Central memory CD8-positive, alpha-beta T cell (primary cell): ENCODE measurements at regions not wholly inside any gene's neighbourhood (a gene's known extent, or its start where the extent isn't known, plus 50 kb on each side); places are given as distances from the start of the nearest gene placed in this dataset.

Source experiments
- ATAC-seq: fragments of 150-1000 bp; cut with Tn5 transposase; replicated peaks from 2 replicates; pipeline ENCODE4 v1.10.0; 2022; ENCODE audit warnings: mild to moderate bottlenecking, moderate FRiP score, moderate number of reproducible peaks; ENCODE audit not compliant: poor library complexity, severe bottlenecking; ENCODE audit errors: extremely low read depth
- DNase-seq, 2 donors: peaks; one replicate each; pipeline ENCODE4 v3.0.0; 2021; ENCODE audit warnings: low spot score in 2 of 2
- H3K27ac Mint-ChIP-seq: one replicate; pipeline ENCODE4 v1.8.0; 2022; ENCODE audit warnings: low read depth, mild to moderate bottlenecking, moderate library complexity, mixed read lengths
- H3K27me3 Mint-ChIP-seq: one replicate; pipeline ENCODE4 v1.8.0; 2022; ENCODE audit warnings: mixed read lengths
- H3K36me3 Mint-ChIP-seq: one replicate; pipeline ENCODE4 v1.8.0; 2022; ENCODE audit warnings: mild to moderate bottlenecking, moderate library complexity, mixed read lengths; ENCODE audit not compliant: insufficient read depth
- H3K4me1 Mint-ChIP-seq: one replicate; pipeline ENCODE4 v1.8.0; 2022; ENCODE audit warnings: mixed read lengths
- H3K4me3 Mint-ChIP-seq: one replicate; pipeline ENCODE4 v1.8.0; 2022; ENCODE audit warnings: mild to moderate bottlenecking, moderate library complexity, mixed read lengths
- H3K9me3 Mint-ChIP-seq: one replicate; pipeline ENCODE4 v1.8.0; 2022; ENCODE audit warnings: mixed read lengths

- Mint-ChIP-seq H3K27ac (no peak overlapping the region), H3K36me3 (no peaks in the 10 kb centered on the region), H3K4me3 (no peak overlapping the region), H3K4me1 (no peaks in the 10 kb centered on the region), H3K27me3 (no peaks in the 10 kb centered on the region), H3K9me3 (peaks cover 1% of the 10 kb centered on the region)
- DNase-seq, result no peak
- ATAC-seq, result no peak
Measured at GRCh38 chr18:77996737-77997136, 747.1 kb downstream of the GALR1 start.

- Mint-ChIP-seq H3K36me3 (no peaks in the 10 kb centered on the region), H3K4me1 (no peaks in the 10 kb centered on the region), H3K27me3 (peaks cover 23% of the 10 kb centered on the region), H3K9me3 (peaks cover 5% of the 10 kb centered on the region), H3K4me3 (no peak overlapping the region), H3K27ac (no peak overlapping the region)
- DNase-seq, result no peak
- no peak for ATAC-seq
Measured at GRCh38 chr18:78001811-78002210, 752.2 kb downstream of the GALR1 start.

- Mint-ChIP-seq H3K9me3 (peaks cover 16% of the 10 kb centered on the region), H3K36me3 (peaks cover 1% of the 10 kb centered on the region), H3K27me3 (peaks cover 25% of the 10 kb centered on the region), H3K4me1 (no peaks in the 10 kb centered on the region), H3K4me3 (no peak overlapping the region), H3K27ac (no peak overlapping the region)
- no peak for DNase-seq
- ATAC-seq, result no peak
Measured at GRCh38 chr18:78006006-78006773, 756.5 kb downstream of the GALR1 start.

GRCh38 chr18:78006774-78007260 is 757.2 kb downstream of the GALR1 start:
- no peak overlapping the region for H3K27ac Mint-ChIP-seq
- H3K36me3 Mint-ChIP-seq, result peaks cover 1% of the 10 kb centered on the region
- H3K27me3 Mint-ChIP-seq, result peaks cover 25% of the 10 kb centered on the region
- H3K4me1 Mint-ChIP-seq, result no peaks in the 10 kb centered on the region
- H3K9me3 Mint-ChIP-seq, result peaks cover 14% of the 10 kb centered on the region
- ATAC-seq, result no peak
- no peak overlapping the region for H3K4me3 Mint-ChIP-seq
- no peak for DNase-seq

GRCh38 chr18:78010363-78010762 is 760.7 kb downstream of the GALR1 start:
- H3K27me3 Mint-ChIP-seq, result peaks cover 24% of the 10 kb centered on the region
- H3K36me3 Mint-ChIP-seq, result peaks cover 1% of the 10 kb centered on the region
- H3K27ac Mint-ChIP-seq, result no peak overlapping the region
- H3K4me3 Mint-ChIP-seq, result no peak overlapping the region
- H3K4me1 Mint-ChIP-seq, result no peaks in the 10 kb centered on the region
- ATAC-seq, result no peak
- no peak for DNase-seq
- H3K9me3 Mint-ChIP-seq, result peaks cover 10% of the 10 kb centered on the region

- ATAC-seq (no peak), DNase-seq (no peak)
- no peaks in the 10 kb centered on the region for H3K36me3 Mint-ChIP-seq
- H3K4me1 Mint-ChIP-seq, result no peaks in the 10 kb centered on the region
- no peak overlapping the region for H3K27ac Mint-ChIP-seq
- H3K27me3 Mint-ChIP-seq, result peaks cover 12% of the 10 kb centered on the region
- H3K4me3 Mint-ChIP-seq, result no peak overlapping the region
- H3K9me3 Mint-ChIP-seq, result peaks cover 6% of the 10 kb centered on the region
Measured at GRCh38 chr18:78017869-78018268, 768.2 kb downstream of the GALR1 start.

- H3K27ac Mint-ChIP-seq, result no peak overlapping the region
- DNase-seq (no peak), ATAC-seq (no peak)
- H3K36me3 Mint-ChIP-seq, result no peaks in the 10 kb centered on the region
- peaks cover 6% of the 10 kb centered on the region for H3K9me3 Mint-ChIP-seq
- peaks cover 15% of the 10 kb centered on the region for H3K27me3 Mint-ChIP-seq
- no peak overlapping the region for H3K4me3 Mint-ChIP-seq
- no peaks in the 10 kb centered on the region for H3K4me1 Mint-ChIP-seq
Measured at GRCh38 chr18:78021196-78021595, 771.5 kb downstream of the GALR1 start.

GRCh38 chr18:78031589-78031988 is 781.9 kb downstream of the GALR1 start:
- Mint-ChIP-seq H3K4me3 (no peak overlapping the region), H3K4me1 (no peaks in the 10 kb centered on the region), H3K9me3 (no peaks in the 10 kb centered on the region), H3K27ac (no peak overlapping the region), H3K27me3 (no peaks in the 10 kb centered on the region), H3K36me3 (no peaks in the 10 kb centered on the region)
- ATAC-seq (no peak), DNase-seq (no peak)

- ATAC-seq, result no peak
- no peak overlapping the region for H3K27ac Mint-ChIP-seq
- no peaks in the 10 kb centered on the region for H3K4me1 Mint-ChIP-seq
Measured at GRCh38 chr18:78031991-78032390, 782.3 kb downstream of the GALR1 start.

GRCh38 chr18:78032574-78032973 is 782.9 kb downstream of the GALR1 start:
- Mint-ChIP-seq H3K27me3 (no peaks in the 10 kb centered on the region), H3K9me3 (peaks cover 4% of the 10 kb centered on the region), H3K27ac (no peak overlapping the region), H3K36me3 (no peaks in the 10 kb centered on the region), H3K4me3 (no peak overlapping the region), H3K4me1 (no peaks in the 10 kb centered on the region)
- DNase-seq, result no peak
- no peak for ATAC-seq

More at GRCh38 chr18:78031991-78032390, 782.3 kb downstream of the GALR1 start:
- no peak overlapping the region for H3K4me3 Mint-ChIP-seq
- no peak for DNase-seq
- no peaks in the 10 kb centered on the region for H3K27me3 Mint-ChIP-seq
- H3K36me3 Mint-ChIP-seq, result no peaks in the 10 kb centered on the region
- no peaks in the 10 kb centered on the region for H3K9me3 Mint-ChIP-seq

GRCh38 chr18:78034755-78035154 is 785.1 kb downstream of the GALR1 start:
- H3K27me3 Mint-ChIP-seq, result no peaks in the 10 kb centered on the region
- ATAC-seq (no peak), DNase-seq (no peak)
- no peak overlapping the region for H3K27ac Mint-ChIP-seq
- H3K36me3 Mint-ChIP-seq, result no peaks in the 10 kb centered on the region
- no peaks in the 10 kb centered on the region for H3K4me1 Mint-ChIP-seq
- peaks cover 9% of the 10 kb centered on the region for H3K9me3 Mint-ChIP-seq
- no peak overlapping the region for H3K4me3 Mint-ChIP-seq

- Mint-ChIP-seq H3K9me3 (peaks cover 33% of the 10 kb centered on the region), H3K36me3 (no peaks in the 10 kb centered on the region), H3K4me3 (no peak overlapping the region), H3K27me3 (peaks cover 10% of the 10 kb centered on the region), H3K27ac (no peak overlapping the region), H3K4me1 (no peaks in the 10 kb centered on the region)
- ATAC-seq, result no peak
- no peak for DNase-seq
Measured at GRCh38 chr18:78041218-78041617, 791.6 kb downstream of the GALR1 start.

- Mint-ChIP-seq H3K36me3 (no peaks in the 10 kb centered on the region), H3K27ac (no peak overlapping the region), H3K9me3 (peaks cover 8% of the 10 kb centered on the region), H3K27me3 (peaks cover 25% of the 10 kb centered on the region), H3K4me1 (no peaks in the 10 kb centered on the region), H3K4me3 (no peak overlapping the region)
- DNase-seq (no peak), ATAC-seq (no peak)
Measured at GRCh38 chr18:78046631-78047030, 797.0 kb downstream of the GALR1 start.
